Neural progenitor cell (in vitro differentiated cells): ENCODE measurements at regions not wholly inside any gene's neighbourhood (a gene's known extent, or its start where the extent isn't known, plus 50 kb on each side); places are given as distances from the start of the nearest gene placed in this dataset.

Source experiments
- CTCF ChIP-seq: fragments of 200-600 bp; sonication (generic); IDR thresholded peaks from 2 replicates; pipeline ENCODE4 v1.5.1; 2017; ENCODE audit warnings: antibody characterized with exemption, mild to moderate bottlenecking
- EZH2 ChIP-seq: fragments of 200-600 bp; sonication (generic); IDR thresholded peaks from 2 replicates; pipeline ENCODE4 v1.6.1; 2017; ENCODE audit warnings: antibody characterized with exemption, mild to moderate bottlenecking, moderate library complexity

GRCh38 chr13:73808318-73808717 is 325.9 kb downstream of the KLF12 start:
- TF ChIP-seq CTCF, result no peak
- TF ChIP-seq EZH2, result no peak
